ENCODE measurements at regions not wholly inside any gene's neighbourhood (a gene's known extent, or its start where the extent isn't known, plus 50 kb on each side); places are given as distances from the start of the nearest gene placed in this dataset.

DNA sequence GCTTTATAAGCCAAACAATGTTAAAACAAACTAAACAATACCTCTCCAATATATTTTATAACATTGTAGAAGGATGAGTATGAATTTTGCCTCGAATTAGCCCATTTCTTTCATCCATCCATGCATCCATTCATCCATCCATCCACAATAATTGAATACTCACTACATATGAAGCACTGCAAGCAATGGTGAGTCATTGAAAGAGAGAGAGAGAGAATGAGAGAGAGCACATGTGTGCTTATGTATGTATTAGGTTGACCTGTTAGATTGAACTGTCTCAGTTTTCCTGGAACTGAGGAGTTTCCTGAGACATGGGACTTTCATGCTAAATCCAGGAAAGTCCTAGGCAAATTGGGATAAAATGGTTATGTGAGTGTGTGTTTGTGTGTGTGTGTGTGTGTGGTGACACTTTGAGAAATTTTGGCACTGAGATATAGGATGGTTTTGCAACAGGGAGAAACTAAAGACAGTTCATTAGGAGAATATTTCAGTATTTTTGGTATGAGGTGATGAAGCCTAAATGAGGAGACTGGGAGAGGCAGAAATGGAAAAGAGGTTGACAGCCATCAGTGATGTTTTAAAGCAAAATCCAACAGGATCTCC, 98.4 kb downstream of the C12orf75 start:
- DNase-seq, result no peak
- TF ChIP-seq, protein P1, sequence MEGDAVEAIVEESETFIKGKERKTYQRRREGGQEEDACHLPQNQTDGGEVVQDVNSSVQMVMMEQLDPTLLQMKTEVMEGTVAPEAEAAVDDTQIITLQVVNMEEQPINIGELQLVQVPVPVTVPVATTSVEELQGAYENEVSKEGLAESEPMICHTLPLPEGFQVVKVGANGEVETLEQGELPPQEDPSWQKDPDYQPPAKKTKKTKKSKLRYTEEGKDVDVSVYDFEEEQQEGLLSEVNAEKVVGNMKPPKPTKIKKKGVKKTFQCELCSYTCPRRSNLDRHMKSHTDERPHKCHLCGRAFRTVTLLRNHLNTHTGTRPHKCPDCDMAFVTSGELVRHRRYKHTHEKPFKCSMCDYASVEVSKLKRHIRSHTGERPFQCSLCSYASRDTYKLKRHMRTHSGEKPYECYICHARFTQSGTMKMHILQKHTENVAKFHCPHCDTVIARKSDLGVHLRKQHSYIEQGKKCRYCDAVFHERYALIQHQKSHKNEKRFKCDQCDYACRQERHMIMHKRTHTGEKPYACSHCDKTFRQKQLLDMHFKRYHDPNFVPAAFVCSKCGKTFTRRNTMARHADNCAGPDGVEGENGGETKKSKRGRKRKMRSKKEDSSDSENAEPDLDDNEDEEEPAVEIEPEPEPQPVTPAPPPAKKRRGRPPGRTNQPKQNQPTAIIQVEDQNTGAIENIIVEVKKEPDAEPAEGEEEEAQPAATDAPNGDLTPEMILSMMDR (IDR thresholded peaks at IDR 0.05), result no peak
- ATAC-seq, result no peak
- no peaks in the 10 kb centered on the region for H3K9me3 ChIP-seq
- intact Hi-C loops (cut with DNase I), result loop anchor here (10.0 kb wide), 2 partner anchors 706 to 796 kb away; partner anchors contain the start of gene NUAK1
- no peaks in the 10 kb centered on the region for H3K4me1 ChIP-seq
- H3K27ac ChIP-seq, result no peak overlapping the region
- H3K36me3 ChIP-seq, result no peaks in the 10 kb centered on the region
- no peaks in the 10 kb centered on the region for H3K27me3 ChIP-seq
- H3K4me3 ChIP-seq, result no peak overlapping the region

GRCh38 chr12:105429511-105429910, 99.0 kb downstream of the C12orf75 start:
- TF ChIP-seq, protein P1 (IDR thresholded peaks at IDR 0.05), result no peak
- DNase-seq (no peak), ATAC-seq (peak; percentile 30)
- H3K27ac ChIP-seq, result no peak overlapping the region
- no peaks in the 10 kb centered on the region for H3K27me3 ChIP-seq
- H3K4me1 ChIP-seq, result no peaks in the 10 kb centered on the region
- intact Hi-C loops (cut with DNase I), result loop anchor here (10.0 kb wide), 2 partner anchors 705 to 795 kb away; partner anchors contain the start of gene NUAK1
- H3K36me3 ChIP-seq, result no peaks in the 10 kb centered on the region
- no peak overlapping the region for H3K4me3 ChIP-seq
- no peaks in the 10 kb centered on the region for H3K9me3 ChIP-seq

DNA sequence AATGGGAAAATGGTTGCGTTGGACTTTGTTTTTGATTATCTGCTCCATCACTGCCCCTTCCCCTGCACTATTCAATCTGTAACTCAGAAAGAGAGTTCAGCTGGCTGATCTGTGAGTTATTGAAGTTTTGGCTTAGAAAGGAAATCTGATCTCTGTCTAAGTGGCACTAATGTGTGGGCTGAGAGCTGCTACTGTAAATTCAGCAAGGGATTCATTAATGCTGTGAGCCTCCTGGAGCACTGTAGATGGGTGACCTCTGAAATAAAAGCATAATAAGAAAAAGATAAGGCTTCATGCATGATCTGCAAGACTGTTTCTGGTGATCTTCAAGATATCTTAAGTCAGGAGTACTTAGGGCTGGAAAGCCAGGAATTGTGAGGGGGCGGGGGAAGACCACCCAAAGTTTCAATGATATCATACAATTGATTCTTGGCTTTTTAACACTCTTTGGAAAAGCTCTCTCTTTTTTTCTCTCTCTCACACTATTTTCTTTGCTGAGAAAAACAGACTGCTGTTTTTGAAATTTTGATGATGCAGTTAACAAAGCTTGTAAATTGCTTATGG, 101.1 kb downstream of the C12orf75 start:
- no peak overlapping the region for H3K27ac ChIP-seq
- H3K36me3 ChIP-seq, result no peaks in the 10 kb centered on the region
- intact Hi-C loops (cut with DNase I), result no loop called here
- no peak for DNase-seq
- no peaks in the 10 kb centered on the region for H3K9me3 ChIP-seq
- no peaks in the 10 kb centered on the region for H3K4me1 ChIP-seq
- ATAC-seq, result no peak
- H3K4me3 ChIP-seq, result no peak overlapping the region
- TF ChIP-seq, protein P1 (IDR thresholded peaks at IDR 0.05), result no peak
- no peaks in the 10 kb centered on the region for H3K27me3 ChIP-seq

DNA sequence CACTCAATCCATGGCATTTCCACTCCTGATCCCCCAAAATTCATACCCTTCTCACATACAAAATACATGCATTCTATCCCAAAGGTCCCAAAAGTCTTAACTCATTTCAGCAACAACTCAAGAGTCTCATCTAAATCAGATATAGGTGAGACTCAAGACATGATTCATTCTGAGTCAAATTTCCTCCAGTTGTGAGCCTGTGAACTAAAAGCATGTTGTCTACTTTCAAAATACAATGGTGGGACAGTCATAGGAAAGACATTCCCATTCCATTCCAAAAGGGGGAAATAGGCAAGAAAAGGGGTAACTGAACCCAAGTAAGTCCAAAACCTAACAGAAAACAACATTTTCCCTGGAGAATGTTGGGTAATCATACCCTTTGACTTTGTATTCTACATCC, 103.3 kb downstream of the C12orf75 start:
- no peak for ATAC-seq
- no peaks in the 10 kb centered on the region for H3K4me1 ChIP-seq
- H3K9me3 ChIP-seq, result no peaks in the 10 kb centered on the region
- TF ChIP-seq, protein P1 (IDR thresholded peaks at IDR 0.05), result no peak
- no peaks in the 10 kb centered on the region for H3K36me3 ChIP-seq
- no peak overlapping the region for H3K27ac ChIP-seq
- intact Hi-C loops (cut with DNase I), result no loop called here
- no peak for DNase-seq
- no peak overlapping the region for H3K4me3 ChIP-seq
- H3K27me3 ChIP-seq, result no peaks in the 10 kb centered on the region

DNA sequence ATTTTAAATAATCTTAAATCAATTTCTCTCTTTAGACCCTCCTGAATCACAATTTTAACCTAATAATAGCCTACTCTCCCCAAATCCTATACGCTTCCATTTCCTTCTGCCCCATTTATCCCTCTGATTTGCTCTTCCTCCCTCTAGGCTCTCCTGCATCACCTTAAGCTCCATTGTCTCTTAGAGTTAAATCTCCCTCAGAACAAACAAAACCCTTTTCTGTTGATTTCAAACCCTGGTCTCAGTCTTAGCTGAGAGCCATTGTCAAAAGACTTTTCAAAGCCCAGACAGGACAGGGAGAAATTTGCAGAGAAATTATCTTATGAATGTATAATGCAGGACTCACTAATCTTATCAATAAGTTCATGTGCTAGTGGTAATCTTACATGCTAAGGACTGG, 106.1 kb downstream of the C12orf75 start:
- H3K27ac ChIP-seq, result no peak overlapping the region
- intact Hi-C loops (cut with DNase I), result no loop called here
- TF ChIP-seq, protein P1 (IDR thresholded peaks at IDR 0.05), result no peak
- no peaks in the 10 kb centered on the region for H3K27me3 ChIP-seq
- ATAC-seq (no peak), DNase-seq (no peak)
- no peaks in the 10 kb centered on the region for H3K9me3 ChIP-seq
- no peak overlapping the region for H3K4me3 ChIP-seq
- no peaks in the 10 kb centered on the region for H3K4me1 ChIP-seq
- H3K36me3 ChIP-seq, result no peaks in the 10 kb centered on the region
